DMS 273 (cell line): ENCODE measurements at regions not wholly inside any gene's neighbourhood (a gene's known extent, or its start where the extent isn't known, plus 50 kb on each side); places are given as distances from the start of the nearest gene placed in this dataset.
"Not testable (repeated sequence)": the region's sequence is repeated elsewhere in the genome, so short reads cannot be mapped to it uniquely, and the experiment has no call there.

ENCODE experiments used
- DNase-seq: peaks from one replicate; lab custom pipeline; 2025; ENCODE audit not compliant: unreplicated experiment; lab: John Stamatoyannopoulos, UW

- no peak for DNase-seq
Measured at GRCh38 chr3:187995667-187996066, 158.3 kb upstream of the LPP start.

GRCh38 chr3:187996609-187997008, 157.3 kb upstream of the LPP start:
- DNase-seq, result no peak

GRCh38 chr3:187997490-187997889, 156.5 kb upstream of the LPP start:
- DNase-seq, result no peak

- no peak for DNase-seq
Measured at GRCh38 chr3:187997946-187998561, 155.9 kb upstream of the LPP start.

GRCh38 chr3:187998611-187999010, 155.3 kb upstream of the LPP start:
- DNase-seq, result no peak

GRCh38 chr3:187999821-188000220, 154.1 kb upstream of the LPP start:
- DNase-seq, result no peak

- peak; percentile 38 for DNase-seq
Measured at GRCh38 chr3:188000361-188000861, 153.5 kb upstream of the LPP start.

GRCh38 chr3:188001093-188001492, 152.9 kb upstream of the LPP start:
- DNase-seq, result no peak

GRCh38 chr3:188001926-188002325, 152.0 kb upstream of the LPP start:
- no peak for DNase-seq

- DNase-seq, result no peak
Measured at GRCh38 chr3:188002626-188003138, 151.3 kb upstream of the LPP start.

GRCh38 chr3:188003188-188004171, 150.5 kb upstream of the LPP start:
- DNase-seq, result no peak

- peak; percentile 17 for DNase-seq
Measured at GRCh38 chr3:188006726-188007393, 147.1 kb upstream of the LPP start.

GRCh38 chr3:188007897-188008296, 146.1 kb upstream of the LPP start:
- no peak for DNase-seq

- no peak for DNase-seq
Measured at GRCh38 chr3:188008582-188009213, 145.3 kb upstream of the LPP start.

GRCh38 chr3:188010478-188010877, 143.5 kb upstream of the LPP start:
- DNase-seq, result no peak

- no peak for DNase-seq
Measured at GRCh38 chr3:188019727-188020126, 134.2 kb upstream of the LPP start.

- no peak for DNase-seq
Measured at GRCh38 chr3:188021041-188021440, 132.9 kb upstream of the LPP start.

GRCh38 chr3:188021502-188022040, 132.4 kb upstream of the LPP start:
- no peak for DNase-seq

- not testable (repeated sequence) for DNase-seq
Measured at GRCh38 chr3:188022902-188023301, 131.1 kb upstream of the LPP start.

GRCh38 chr3:188025555-188025954, 128.4 kb upstream of the LPP start:
- no peak for DNase-seq
